ENCODE measurements at regions not wholly inside any gene's neighbourhood (a gene's known extent, or its start where the extent isn't known, plus 50 kb on each side); places are given as distances from the start of the nearest gene placed in this dataset.

DNA sequence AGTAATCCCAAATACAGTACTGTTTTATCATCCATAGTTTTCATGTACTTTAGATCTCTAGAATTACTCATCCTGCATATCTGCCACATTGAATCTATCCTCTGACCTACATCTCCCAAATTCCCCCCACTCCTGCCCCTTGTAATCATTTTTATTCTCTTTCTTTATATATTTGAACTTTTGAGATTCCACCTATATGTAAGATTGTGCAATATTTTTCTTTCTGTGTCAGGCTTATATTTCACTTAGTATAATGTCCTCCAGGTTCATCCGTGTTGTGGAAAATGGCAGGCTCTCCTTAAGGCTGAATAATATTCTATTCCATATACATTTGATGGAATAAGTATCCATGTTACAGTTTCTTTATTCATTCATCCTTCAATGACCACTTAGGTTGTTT lies 640.4 kb downstream of the POM121L12 start:
- no peak overlapping the region for H2BK15ac ChIP-seq (ENCODE audit: low read depth, poor library complexity, severe bottlenecking)
- no peak overlapping the region for H4K8ac ChIP-seq (ENCODE audit: low read length)
- H3K4me1 ChIP-seq (ENCODE audit: control insufficient read depth, insufficient read depth, low read depth, low read length), result no peaks in the 10 kb centered on the region
- no peak overlapping the region for H3K4ac ChIP-seq (ENCODE audit: low read depth in 1 of 2, low read length in 2 of 2)
- H3K4me3 ChIP-seq (ENCODE audit: insufficient read depth in 1 of 2, low read depth in 1 of 2, low read length in 2 of 2), result no peak overlapping the region
- H3K9me3 ChIP-seq (ENCODE audit: control insufficient read depth, low read length), result peaks cover 6% of the 10 kb centered on the region
- DNase-seq, result no peak
- H3K36me3 ChIP-seq (ENCODE audit: control insufficient read depth in 1 of 2, insufficient read depth in 2 of 2, low read depth in 1 of 2, low read length in 2 of 2), result no peaks in the 10 kb centered on the region
- H3K4me2 ChIP-seq (ENCODE audit: low read length, poor library complexity, severe bottlenecking), result no peak overlapping the region
- no peak overlapping the region for H3K27ac ChIP-seq (ENCODE audit: low read length, poor library complexity, severe bottlenecking)
- H2BK12ac ChIP-seq (ENCODE audit: low read length in 2 of 2), result no peak overlapping the region
- no CpG with 5 or more reads among the region's 1 CpG for WGBS
- H3K14ac ChIP-seq (ENCODE audit: low read length in 2 of 2), result no peak overlapping the region
- H3K9ac ChIP-seq (ENCODE audit: low read length), result no peak overlapping the region
- H4K91ac ChIP-seq (ENCODE audit: low read length), result no peak overlapping the region
- H2AK5ac ChIP-seq (ENCODE audit: low read length, severe bottlenecking), result no peak overlapping the region
- H3K27me3 ChIP-seq (ENCODE audit: control insufficient read depth in 1 of 2, insufficient read depth in 1 of 2, low read length in 2 of 2), result no peaks in the 10 kb centered on the region
- H3K23ac ChIP-seq (ENCODE audit: low read length in 2 of 2), result no peak overlapping the region
- H2BK5ac ChIP-seq (ENCODE audit: low read depth, low read length, poor library complexity, severe bottlenecking), result no peak overlapping the region
- H2BK120ac ChIP-seq (ENCODE audit: low read depth, low read length), result no peak overlapping the region
- no peak overlapping the region for H3K18ac ChIP-seq (ENCODE audit: low read depth in 1 of 2, low read length in 2 of 2)
- H3K79me1 ChIP-seq (replicated peaks; ENCODE audit: low read length, poor library complexity, severe bottlenecking), result no peaks in the 10 kb centered on the region
- no peak overlapping the region for H2AFZ ChIP-seq (ENCODE audit: low read depth, low read length)

GRCh38 chr7:53684693-53685092 lies 649.3 kb downstream of the POM121L12 start:
- 89% methylated on average over 3 of the region's 3 CpGs for WGBS
- Histone ChIP-seq H3K4ac (ENCODE audit: low read depth in 1 of 2, low read length in 2 of 2) (no peak overlapping the region), H3K79me1 (replicated peaks; ENCODE audit: low read length, poor library complexity, severe bottlenecking) (no peaks in the 10 kb centered on the region), H3K9ac (ENCODE audit: low read length) (no peak overlapping the region), H2BK12ac (ENCODE audit: low read length in 2 of 2) (no peak overlapping the region), H2BK5ac (ENCODE audit: low read depth, low read length, poor library complexity, severe bottlenecking) (no peak overlapping the region), H2AFZ (ENCODE audit: low read depth, low read length) (no peak overlapping the region), H3K18ac (ENCODE audit: low read depth in 1 of 2, low read length in 2 of 2) (no peak overlapping the region), H3K9me3 (ENCODE audit: control insufficient read depth, low read length) (peaks cover 19% of the 10 kb centered on the region), H3K14ac (ENCODE audit: low read length in 2 of 2) (no peak overlapping the region), H4K8ac (ENCODE audit: low read length) (no peak overlapping the region), H3K27me3 (ENCODE audit: control insufficient read depth in 1 of 2, insufficient read depth in 1 of 2, low read length in 2 of 2) (no peaks in the 10 kb centered on the region), H2BK15ac (ENCODE audit: low read depth, poor library complexity, severe bottlenecking) (no peak overlapping the region), H3K4me3 (ENCODE audit: insufficient read depth in 1 of 2, low read depth in 1 of 2, low read length in 2 of 2) (no peak overlapping the region), H3K4me2 (ENCODE audit: low read length, poor library complexity, severe bottlenecking) (no peak overlapping the region), H3K4me1 (ENCODE audit: control insufficient read depth, insufficient read depth, low read depth, low read length) (no peaks in the 10 kb centered on the region), H4K91ac (ENCODE audit: low read length) (no peak overlapping the region), H2BK120ac (ENCODE audit: low read depth, low read length) (no peak overlapping the region), H3K23ac (ENCODE audit: low read length in 2 of 2) (no peak overlapping the region), H3K27ac (ENCODE audit: low read length, poor library complexity, severe bottlenecking) (no peak overlapping the region), H2AK5ac (ENCODE audit: low read length, severe bottlenecking) (no peak overlapping the region), H3K36me3 (ENCODE audit: control insufficient read depth in 1 of 2, insufficient read depth in 2 of 2, low read depth in 1 of 2, low read length in 2 of 2) (no peaks in the 10 kb centered on the region)
- no peak for DNase-seq

- no peak overlapping the region for H2BK15ac ChIP-seq (ENCODE audit: low read depth, poor library complexity, severe bottlenecking)
- no peak overlapping the region for H2BK5ac ChIP-seq (ENCODE audit: low read depth, low read length, poor library complexity, severe bottlenecking)
- H3K79me1 ChIP-seq (replicated peaks; ENCODE audit: low read length, poor library complexity, severe bottlenecking), result no peaks in the 10 kb centered on the region
- H3K27ac ChIP-seq (ENCODE audit: low read length, poor library complexity, severe bottlenecking), result no peak overlapping the region
- no peak overlapping the region for H2BK12ac ChIP-seq (ENCODE audit: low read length in 2 of 2)
- no peak overlapping the region for H4K91ac ChIP-seq (ENCODE audit: low read length)
- H2BK120ac ChIP-seq (ENCODE audit: low read depth, low read length), result no peak overlapping the region
- no peak overlapping the region for H3K18ac ChIP-seq (ENCODE audit: low read depth in 1 of 2, low read length in 2 of 2)
- no peak for DNase-seq
- H3K4ac ChIP-seq (ENCODE audit: low read depth in 1 of 2, low read length in 2 of 2), result no peak overlapping the region
- H3K27me3 ChIP-seq (ENCODE audit: control insufficient read depth in 1 of 2, insufficient read depth in 1 of 2, low read length in 2 of 2), result no peaks in the 10 kb centered on the region
- H2AK5ac ChIP-seq (ENCODE audit: low read length, severe bottlenecking), result no peak overlapping the region
- 86% methylated on average over 1 of the region's 2 CpGs for WGBS
- no peak overlapping the region for H3K4me3 ChIP-seq (ENCODE audit: insufficient read depth in 1 of 2, low read depth in 1 of 2, low read length in 2 of 2)
- no peak overlapping the region for H2AFZ ChIP-seq (ENCODE audit: low read depth, low read length)
- no peak overlapping the region for H4K8ac ChIP-seq (ENCODE audit: low read length)
- no peak overlapping the region for H3K9ac ChIP-seq (ENCODE audit: low read length)
- H3K4me1 ChIP-seq (ENCODE audit: control insufficient read depth, insufficient read depth, low read depth, low read length), result no peaks in the 10 kb centered on the region
- H3K9me3 ChIP-seq (ENCODE audit: control insufficient read depth, low read length), result peaks cover 9% of the 10 kb centered on the region
- no peaks in the 10 kb centered on the region for H3K36me3 ChIP-seq (ENCODE audit: control insufficient read depth in 1 of 2, insufficient read depth in 2 of 2, low read depth in 1 of 2, low read length in 2 of 2)
- no peak overlapping the region for H3K14ac ChIP-seq (ENCODE audit: low read length in 2 of 2)
- no peak overlapping the region for H3K23ac ChIP-seq (ENCODE audit: low read length in 2 of 2)
- no peak overlapping the region for H3K4me2 ChIP-seq (ENCODE audit: low read length, poor library complexity, severe bottlenecking)
These were observed 655.0 kb downstream of the POM121L12 start for GRCh38 chr7:53690411-53690810.

DNA sequence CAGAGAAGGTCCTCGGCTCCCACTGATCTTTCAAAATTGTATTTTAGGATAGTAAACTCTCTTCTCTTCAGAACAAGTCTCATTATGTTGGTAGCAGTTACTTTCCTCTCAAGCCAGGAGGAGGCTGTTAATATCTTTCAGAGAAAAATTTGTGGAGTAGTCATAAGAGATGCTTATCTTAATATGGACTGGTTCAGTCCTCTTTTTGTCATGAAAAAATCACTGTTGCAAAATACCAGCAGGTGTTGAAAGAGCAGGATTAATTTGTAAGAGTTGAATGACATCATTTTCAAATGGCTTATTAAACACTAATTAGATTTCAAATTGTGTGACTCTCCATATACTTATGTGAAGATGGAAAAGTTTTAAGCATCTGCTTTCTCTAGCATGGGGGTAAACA lies 662.5 kb downstream of the POM121L12 start:
- H3K4me3 ChIP-seq (ENCODE audit: insufficient read depth in 1 of 2, low read depth in 1 of 2, low read length in 2 of 2), result no peak overlapping the region
- no peak overlapping the region for H3K4me2 ChIP-seq (ENCODE audit: low read length, poor library complexity, severe bottlenecking)
- no peak overlapping the region for H2BK12ac ChIP-seq (ENCODE audit: low read length in 2 of 2)
- H2AK5ac ChIP-seq (ENCODE audit: low read length, severe bottlenecking), result no peak overlapping the region
- no peak overlapping the region for H4K91ac ChIP-seq (ENCODE audit: low read length)
- no peaks in the 10 kb centered on the region for H3K36me3 ChIP-seq (ENCODE audit: control insufficient read depth in 1 of 2, insufficient read depth in 2 of 2, low read depth in 1 of 2, low read length in 2 of 2)
- H2BK15ac ChIP-seq (ENCODE audit: low read depth, poor library complexity, severe bottlenecking), result no peak overlapping the region
- no peak overlapping the region for H2BK5ac ChIP-seq (ENCODE audit: low read depth, low read length, poor library complexity, severe bottlenecking)
- H3K79me1 ChIP-seq (replicated peaks; ENCODE audit: low read length, poor library complexity, severe bottlenecking), result no peaks in the 10 kb centered on the region
- no peaks in the 10 kb centered on the region for H3K27me3 ChIP-seq (ENCODE audit: control insufficient read depth in 1 of 2, insufficient read depth in 1 of 2, low read length in 2 of 2)
- no peak overlapping the region for H4K8ac ChIP-seq (ENCODE audit: low read length)
- H3K9ac ChIP-seq (ENCODE audit: low read length), result no peak overlapping the region
- DNase-seq, result no peak
- no peak overlapping the region for H2AFZ ChIP-seq (ENCODE audit: low read depth, low read length)
- no peaks in the 10 kb centered on the region for H3K4me1 ChIP-seq (ENCODE audit: control insufficient read depth, insufficient read depth, low read depth, low read length)
- H2BK120ac ChIP-seq (ENCODE audit: low read depth, low read length), result no peak overlapping the region
- H3K18ac ChIP-seq (ENCODE audit: low read depth in 1 of 2, low read length in 2 of 2), result no peak overlapping the region
- H3K9me3 ChIP-seq (ENCODE audit: control insufficient read depth, low read length), result no peaks in the 10 kb centered on the region
- 40% methylated on average over 1 of the region's 1 CpG for WGBS
- H3K27ac ChIP-seq (ENCODE audit: low read length, poor library complexity, severe bottlenecking), result no peak overlapping the region
- H3K4ac ChIP-seq (ENCODE audit: low read depth in 1 of 2, low read length in 2 of 2), result no peak overlapping the region
- no peak overlapping the region for H3K14ac ChIP-seq (ENCODE audit: low read length in 2 of 2)
- no peak overlapping the region for H3K23ac ChIP-seq (ENCODE audit: low read length in 2 of 2)

All from mesenchymal stem cell (in vitro differentiated cells and primary cell).